H1 (cell line): ENCODE measurements at regions not wholly inside any gene's neighbourhood (a gene's known extent, or its start where the extent isn't known, plus 50 kb on each side); places are given as distances from the start of the nearest gene placed in this dataset.

Experiments used
- CTCF ChIA-PET: fragments of 300-600 bp; sonication (Branson Sonifier 250); formaldehyde crosslinking; loops from one replicate; lab custom pipeline; 2021; ENCODE audit not compliant: partially characterized antibody; lab: Charles Lee
- POLR2A ChIA-PET: fragments of 300-600 bp; sonication (Branson Sonifier 250); formaldehyde crosslinking; loops from one replicate; lab custom pipeline; 2021; ENCODE audit warnings: inconsistent platforms; ENCODE audit not compliant: partially characterized antibody; lab: Charles Lee
- DNase-seq, 2 experiments: peaks; one replicate each; pipeline versions ENCODE4 v3.0.0 to v3.0.0-alpha.2; 2010 to 2022; ENCODE audit warnings: low spot score in 2 of 2, low read depth in 1 of 2, mixed read lengths in 1 of 2
- FAIRE-seq: peaks from 2 replicates; lab custom pipeline; 2011; peaks lifted over from hg19 to GRCh38; lab: Jason Lieb, UNC
- H2AFZ ChIP-seq: 2 replicates; pipeline ENCODE4 v1.8.1; 2012; ENCODE audit warnings: low read length, inconsistent platforms
- H2AK5ac ChIP-seq: 2 replicates; pipeline ENCODE4 v1.6.1; 2013; ENCODE audit warnings: low read depth, low read length
- H2BK120ac ChIP-seq: replicated peaks from 2 replicates; pipeline ENCODE3; 2013; ENCODE audit warnings: low read depth, low read length, inconsistent platforms
- H2BK12ac ChIP-seq: 2 replicates; pipeline ENCODE4 v1.6.1; 2013; ENCODE audit warnings: low read depth, low read length
- H2BK15ac ChIP-seq: 2 replicates; pipeline ENCODE4 v1.6.1; 2013; ENCODE audit warnings: low read length
- H2BK20ac ChIP-seq: 2 replicates; pipeline ENCODE4 v1.6.1; 2013; ENCODE audit warnings: low read length
- H2BK5ac ChIP-seq: 2 replicates; pipeline ENCODE4 v1.6.1; 2013; ENCODE audit warnings: low read depth, low read length
- H3K14ac ChIP-seq: 2 replicates; pipeline ENCODE4 v1.6.1; 2013; ENCODE audit warnings: inconsistent platforms; ENCODE audit not compliant: insufficient read length
- H3K18ac ChIP-seq: 2 replicates; pipeline ENCODE4 v1.6.1; 2013; ENCODE audit warnings: low read length; ENCODE audit errors: extremely low read depth
- H3K23ac ChIP-seq: 2 replicates; pipeline ENCODE4 v1.6.1; 2013; ENCODE audit warnings: inconsistent platforms; ENCODE audit not compliant: insufficient read length
- H3K23me2 ChIP-seq: 2 replicates; pipeline ENCODE4 v1.6.1; 2013; ENCODE audit warnings: low read depth, low read length
- H3K27ac ChIP-seq: 2 replicates; pipeline ENCODE4 v1.6.1; 2011; ENCODE audit warnings: low read depth, low read length, inconsistent platforms
- H3K27me3 ChIP-seq, 4 experiments: replicated peaks in 1 of 4; 1 replicate in 1 of 4; 2 replicates in 3 of 4; pipeline versions ENCODE4 v1.6.1 to v1.8.1; 2011 to 2013; ENCODE audit warnings: low read length in 3 of 4, mild to moderate bottlenecking in 3 of 4, inconsistent platforms in 2 of 4, mixed read lengths in 2 of 4, moderate library complexity in 1 of 4; ENCODE audit not compliant: control insufficient read depth in 3 of 4, insufficient read depth in 3 of 4; ENCODE audit errors: extremely low read depth in 1 of 4
- H3K36me3 ChIP-seq, 4 experiments: 2 replicates each; pipeline versions ENCODE4 v1.6.1 to v1.8.1; 2011 to 2013; ENCODE audit warnings: mild to moderate bottlenecking in 4 of 4, low read length in 3 of 4, moderate library complexity in 2 of 4, control low read depth in 1 of 4, inconsistent platforms in 1 of 4; ENCODE audit not compliant: insufficient read depth in 4 of 4, control insufficient read depth in 2 of 4
- H3K4ac ChIP-seq: replicated peaks from 2 replicates; pipeline ENCODE3; 2013; ENCODE audit warnings: low read length, low read depth, mixed read lengths, inconsistent platforms; ENCODE audit not compliant: insufficient read length
- H3K4me1 ChIP-seq, 4 experiments: replicated peaks in 1 of 4; 1 replicate in 1 of 4; 2 replicates in 3 of 4; pipeline versions ENCODE4 v1.6.1 to v1.8.1; 2011 to 2013; ENCODE audit warnings: low read length in 3 of 4, inconsistent platforms in 2 of 4, mixed read lengths in 1 of 4; ENCODE audit not compliant: insufficient read depth in 4 of 4, control insufficient read depth in 3 of 4
- H3K4me2 ChIP-seq, 2 experiments: 2 replicates each; pipeline versions ENCODE4 v1.6.1 to v1.8.1; 2011 to 2013; ENCODE audit warnings: low read depth in 2 of 2, low read length in 2 of 2, control low read depth in 1 of 2, inconsistent platforms in 1 of 2, mild to moderate bottlenecking in 1 of 2; ENCODE audit not compliant: insufficient read depth in 1 of 2
- H3K4me3 ChIP-seq, 4 experiments: fragments of 200-600, 300-600 bp in 1 of 4; sonication (generic), shearing (Covaris generic), sonication (Bioruptor Twin) in 1 of 4; 2 replicates each; pipeline versions ENCODE4 v1.5.1 to v1.8.1; 2011 to 2016; ENCODE audit warnings: low read length in 4 of 4, low read depth in 3 of 4, control low read depth in 2 of 4, inconsistent platforms in 2 of 4, mild to moderate bottlenecking in 2 of 4, mixed read lengths in 1 of 4, moderate library complexity in 1 of 4; ENCODE audit not compliant: insufficient read depth in 2 of 4; ENCODE audit errors: extremely low read depth in 1 of 4
- H3K56ac ChIP-seq: replicated peaks from 2 replicates; pipeline ENCODE3; 2013; ENCODE audit warnings: low read depth, mild to moderate bottlenecking, mixed read lengths, low read length, inconsistent platforms; ENCODE audit not compliant: insufficient read length
- H3K79me1 ChIP-seq: 2 replicates; pipeline ENCODE4 v1.6.1; 2013; ENCODE audit warnings: low read depth, low read length, control low read depth
- H3K79me2 ChIP-seq, 2 experiments: 2 replicates each; pipeline versions ENCODE4 v1.6.1 to v1.8.1; 2012 to 2013; ENCODE audit warnings: low read length in 2 of 2, mild to moderate bottlenecking in 2 of 2, inconsistent platforms in 1 of 2; ENCODE audit not compliant: insufficient read depth in 2 of 2, control insufficient read depth in 1 of 2
- H3K9ac ChIP-seq, 4 experiments: replicated peaks in 1 of 4; 1 replicate in 1 of 4; 2 replicates in 3 of 4; pipeline versions ENCODE4 v1.6.1 to v1.8.1; 2011 to 2013; ENCODE audit warnings: low read depth in 3 of 4, low read length in 3 of 4, control low read depth in 2 of 4, mild to moderate bottlenecking in 2 of 4, moderate library complexity in 2 of 4, inconsistent platforms in 1 of 4; ENCODE audit errors: extremely low read depth in 1 of 4
- H3K9me3 ChIP-seq, 2 experiments: 2 replicates each; pipeline versions ENCODE4 v1.6.1 to v1.8.1; 2012 to 2013; ENCODE audit warnings: mild to moderate bottlenecking in 2 of 2, moderate library complexity in 2 of 2, control low read depth in 1 of 2, inconsistent platforms in 1 of 2, low read depth in 1 of 2, low read length in 1 of 2, mixed read lengths in 1 of 2; ENCODE audit not compliant: insufficient read depth in 2 of 2
- H4K20me1 ChIP-seq, 2 experiments: replicated peaks in 1 of 2; 2 replicates each; pipeline versions ENCODE3 to v1.8.1; 2011 to 2013; ENCODE audit warnings: inconsistent platforms in 2 of 2, low read length in 2 of 2, mild to moderate bottlenecking in 1 of 2; ENCODE audit not compliant: insufficient read depth in 2 of 2, control insufficient read depth in 1 of 2
- H4K5ac ChIP-seq: 2 replicates; pipeline ENCODE4 v1.6.1; 2013; ENCODE audit warnings: low read length, low read depth, mixed read lengths, inconsistent platforms; ENCODE audit not compliant: insufficient read length
- H4K8ac ChIP-seq: 2 replicates; pipeline ENCODE4 v1.8.0; 2013; ENCODE audit warnings: mild to moderate bottlenecking, moderate library complexity, low read length, inconsistent platforms; ENCODE audit not compliant: insufficient read depth; ENCODE audit errors: extremely low read depth
- H4K91ac ChIP-seq: replicated peaks from 2 replicates; pipeline ENCODE3; 2013; ENCODE audit warnings: low read length, mixed read lengths, inconsistent platforms; ENCODE audit not compliant: insufficient read length
- BACH1 ChIP-seq: IDR thresholded peaks from 2 replicates; pipeline ENCODE4 v1.6.1; 2012; ENCODE audit warnings: low read length, improper control_type of control experiment
- GABPA ChIP-seq: IDR thresholded peaks from 2 replicates; pipeline ENCODE4 v1.6.1; 2011; ENCODE audit warnings: mild to moderate bottlenecking, low read length, moderate library complexity, borderline replicate concordance; ENCODE audit not compliant: insufficient read depth
- USF2 ChIP-seq: IDR thresholded peaks from 2 replicates; pipeline ENCODE4 v1.6.1; 2011; ENCODE audit warnings: low read length, improper control_type of control experiment
- WGBS, 2 experiments: shearing (Covaris generic) in 1 of 2; methylation state at CpG; one replicate each; pipeline versions ENCODE4 v1.1.6 to v1.1.7; 2013 to 2015; ENCODE audit warnings: low lambda C conversion rate in 2 of 2, mixed read lengths in 2 of 2, inconsistent platforms in 1 of 2, low coverage in 1 of 2, missing lambda C conversion rate in 1 of 2; ENCODE audit not compliant: insufficient replicate concordance in 2 of 2, insufficient coverage in 1 of 2, insufficient read length in 1 of 2; ENCODE audit errors: extremely low coverage in 1 of 2, missing lambda C conversion rate in 1 of 2; 5-methylcytosine and 5-hydroxymethylcytosine counted together

DNA sequence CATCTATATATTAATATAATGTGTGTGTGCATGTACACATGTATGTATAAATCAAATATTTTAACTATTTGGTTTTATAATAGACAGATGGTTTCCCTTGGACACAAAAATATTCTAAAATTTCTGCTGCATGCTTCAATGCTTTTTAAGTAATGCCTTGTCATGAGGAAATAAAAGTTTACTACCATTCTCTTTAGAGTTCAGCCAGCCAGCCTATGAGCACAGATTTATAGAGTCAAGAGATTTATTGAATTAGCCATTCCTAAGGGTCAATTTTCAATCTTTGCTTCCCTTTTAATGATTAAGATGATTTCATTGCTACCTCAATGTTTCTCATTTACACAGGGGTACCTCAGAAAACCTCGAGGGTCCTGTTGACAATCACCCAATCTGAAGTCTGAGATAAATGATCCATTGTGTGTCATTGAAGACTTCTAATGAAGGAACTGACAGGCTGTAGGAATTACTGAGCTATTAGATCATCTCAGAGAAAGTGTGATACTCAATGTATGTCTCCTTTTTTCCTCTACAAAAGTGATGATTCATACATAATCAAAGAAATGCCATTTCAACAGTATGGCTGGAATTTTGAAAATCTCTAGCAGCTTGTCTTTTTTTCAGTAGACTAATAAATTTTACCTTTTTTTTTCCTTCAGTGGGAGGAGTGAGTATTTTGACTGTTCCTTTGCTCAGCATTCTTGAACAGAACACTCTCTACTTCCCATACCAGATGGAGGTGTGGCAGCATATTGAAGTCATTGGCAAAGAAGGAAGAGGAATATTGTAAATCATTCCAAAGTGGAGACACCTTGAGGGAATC lies 222.6 kb upstream of the PCDH18 start:
- no peak overlapping the region for H3K14ac ChIP-seq
- H4K20me1 ChIP-seq = no peaks in the 10 kb centered on the region
- no peaks in the 10 kb centered on the region for H3K4me1 ChIP-seq
- DNase-seq (no peak), FAIRE-seq (no peak)
- no peak overlapping the region for H3K9ac ChIP-seq
- H3K27ac ChIP-seq = no peak overlapping the region
- H3K9me3 ChIP-seq = no peaks in the 10 kb centered on the region
- ChIA-PET POLR2A (no interaction called here), CTCF (no interaction called here)
- no peak overlapping the region for H4K8ac ChIP-seq
- H4K91ac ChIP-seq = no peak overlapping the region
- H2BK12ac ChIP-seq = no peak overlapping the region
- no peak overlapping the region for H2BK120ac ChIP-seq
- H3K4ac ChIP-seq = no peak overlapping the region
- H2AK5ac ChIP-seq = no peak overlapping the region
- H4K5ac ChIP-seq = no peak overlapping the region
- H2AFZ ChIP-seq = no peak overlapping the region
- H2BK20ac ChIP-seq = no peak overlapping the region
- no peaks in the 10 kb centered on the region for H3K79me1 ChIP-seq
- H3K4me2 ChIP-seq = no peak overlapping the region
- 95% methylated on average over 1 of the region's 1 CpG; no CpG with 5 or more reads in 1 of the 2 experiments for WGBS, 2 experiments
- H3K23ac ChIP-seq = no peak overlapping the region
- H3K23me2 ChIP-seq = no peaks in the 10 kb centered on the region
- no peak overlapping the region for H3K4me3 ChIP-seq
- H3K18ac ChIP-seq = no peak overlapping the region
- H3K27me3 ChIP-seq = no peaks in the 10 kb centered on the region
- H3K56ac ChIP-seq = no peak overlapping the region
- H3K79me2 ChIP-seq = no peaks in the 10 kb centered on the region
- H2BK15ac ChIP-seq = no peak overlapping the region
- no peaks in the 10 kb centered on the region for H3K36me3 ChIP-seq
- no peak overlapping the region for H2BK5ac ChIP-seq
- no peak for TF ChIP-seq USF2
- TF ChIP-seq BACH1 = no peak
- TF ChIP-seq GABPA = no peak
